NCI-H524 treated with DMSO at 0.1 percent for 48 hours (cell line): ENCODE measurements at regions not wholly inside any gene's neighbourhood (a gene's known extent, or its start where the extent isn't known, plus 50 kb on each side); places are given as distances from the start of the nearest gene placed in this dataset.

Experiments
- DNase-seq: peaks from one replicate; lab custom pipeline; 2025; lab: John Stamatoyannopoulos, UW

DNA sequence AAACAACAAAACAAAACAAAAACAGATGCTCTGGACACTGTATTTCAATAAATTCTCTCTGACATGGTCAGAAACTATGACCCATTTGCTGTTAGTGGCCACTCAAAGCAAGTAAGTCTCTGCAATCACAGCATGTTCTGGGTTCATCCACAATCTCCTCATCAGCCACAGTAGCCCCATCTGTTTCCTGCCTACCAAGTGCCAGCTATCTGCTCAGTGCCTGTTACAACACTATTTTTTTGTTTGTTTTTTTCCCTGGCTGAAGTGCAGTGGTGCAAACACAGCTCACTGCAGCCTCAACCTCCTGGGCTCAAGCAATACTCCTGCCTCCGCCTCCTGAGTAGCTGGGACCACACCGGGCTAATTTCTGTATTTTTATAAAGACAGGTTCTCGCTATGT lies 137.9 kb downstream of the SOX9 start:
- DNase-seq = no peak

DNA sequence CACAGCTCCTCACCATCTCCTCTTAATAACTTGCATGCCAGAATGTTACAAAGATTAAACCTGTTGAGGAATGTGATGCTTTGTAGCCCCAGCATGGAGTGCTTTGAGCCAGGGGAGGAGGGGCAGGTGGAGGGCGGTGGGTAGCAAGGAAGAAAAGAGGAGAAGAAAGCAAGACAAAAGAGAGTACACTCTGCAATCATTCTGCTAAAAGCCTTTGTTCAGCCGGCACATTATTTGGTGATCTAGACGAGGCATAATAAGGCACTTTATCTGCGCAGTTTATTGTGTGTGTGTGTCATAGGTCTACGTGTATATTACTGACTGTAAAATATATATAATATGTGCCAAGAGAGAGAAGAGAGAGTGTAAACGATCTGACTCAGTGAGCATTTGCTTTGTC lies 139.1 kb downstream of the SOX9 start:
- peak; percentile 89 for DNase-seq

DNA sequence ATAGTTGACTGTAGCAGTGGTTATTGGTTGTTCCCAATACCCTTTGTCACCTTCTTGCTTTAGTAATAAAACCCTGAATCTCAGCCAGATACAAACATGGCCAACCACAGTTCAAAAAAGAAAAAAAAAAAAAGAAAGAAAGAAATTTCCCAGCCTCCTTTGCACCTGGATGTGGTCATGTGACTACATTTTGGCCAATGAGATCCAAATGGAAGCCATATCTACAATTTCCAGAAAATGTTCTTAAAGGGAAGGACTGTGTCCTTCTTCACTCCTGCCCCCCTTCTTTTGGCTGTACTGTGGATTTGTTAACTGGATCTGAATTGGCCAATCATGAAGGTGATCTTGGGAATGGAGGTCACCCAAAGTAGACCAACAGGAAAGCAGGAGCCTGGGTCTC lies 141.9 kb downstream of the SOX9 start:
- no peak for DNase-seq

DNA sequence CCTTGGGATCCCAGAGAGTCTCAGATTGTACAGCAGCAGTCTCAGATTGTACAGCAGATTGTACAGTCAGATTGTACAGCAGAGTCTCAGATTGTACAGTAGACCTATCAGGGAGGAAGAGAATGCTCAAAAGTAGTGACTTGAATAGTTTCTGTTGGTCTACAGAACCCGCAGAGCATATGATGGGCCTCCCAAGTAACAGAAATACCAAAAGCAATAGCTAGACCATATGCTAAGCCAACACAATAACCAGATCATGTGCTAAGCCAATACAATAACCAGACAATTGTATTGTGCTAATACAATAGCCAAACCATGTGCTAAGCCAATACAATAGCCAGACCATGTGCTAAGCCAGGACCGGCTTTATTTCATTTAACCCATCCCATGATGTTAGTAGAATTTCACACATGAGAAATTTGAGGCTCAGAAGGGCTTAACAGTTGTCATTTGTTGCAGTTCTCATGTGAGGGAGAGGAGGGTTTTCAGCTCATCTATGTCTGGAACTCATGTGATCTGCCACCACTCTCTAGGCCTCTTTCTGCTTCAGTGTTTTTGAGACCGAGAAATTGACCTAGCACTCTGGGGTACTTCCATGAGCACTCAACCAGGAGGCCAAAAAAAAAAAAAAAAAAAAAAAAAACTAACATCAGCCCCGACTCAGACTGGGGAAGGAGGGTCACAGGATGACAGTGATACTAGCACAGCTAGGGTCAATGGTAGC lies 144.0 kb downstream of the SOX9 start:
- no peak for DNase-seq

DNA sequence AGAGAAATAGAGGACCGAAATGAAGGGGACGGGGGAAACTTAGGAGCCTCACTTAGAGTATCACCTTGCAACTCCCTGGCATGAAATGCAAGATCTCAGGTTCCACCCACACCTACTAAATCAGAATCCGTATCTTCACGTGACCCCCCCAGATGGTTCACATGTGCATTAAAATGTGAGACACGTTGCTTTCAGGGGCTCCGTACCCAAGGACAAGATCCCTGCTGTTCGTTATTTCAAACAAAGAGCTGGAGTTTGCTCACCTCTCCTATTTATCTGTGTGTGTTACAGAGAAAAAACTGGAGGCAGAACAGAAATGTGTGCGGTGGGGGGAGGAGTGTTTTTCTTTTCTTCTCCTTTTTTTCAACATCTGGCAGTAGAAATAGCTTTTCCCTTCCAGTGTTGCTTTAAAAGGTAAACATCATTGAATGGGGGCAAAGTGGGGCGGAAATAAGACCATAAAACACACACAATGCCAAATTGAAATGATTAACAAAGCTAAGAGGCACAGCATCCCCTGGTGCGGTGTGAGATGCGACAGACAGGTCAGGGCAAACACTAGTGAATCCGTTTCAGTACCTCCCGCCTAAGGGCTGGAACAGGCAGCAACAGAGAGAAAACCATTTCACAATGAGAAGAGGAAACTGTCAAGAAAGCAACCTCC lies 145.4 kb downstream of the SOX9 start:
- no peak for DNase-seq

DNA sequence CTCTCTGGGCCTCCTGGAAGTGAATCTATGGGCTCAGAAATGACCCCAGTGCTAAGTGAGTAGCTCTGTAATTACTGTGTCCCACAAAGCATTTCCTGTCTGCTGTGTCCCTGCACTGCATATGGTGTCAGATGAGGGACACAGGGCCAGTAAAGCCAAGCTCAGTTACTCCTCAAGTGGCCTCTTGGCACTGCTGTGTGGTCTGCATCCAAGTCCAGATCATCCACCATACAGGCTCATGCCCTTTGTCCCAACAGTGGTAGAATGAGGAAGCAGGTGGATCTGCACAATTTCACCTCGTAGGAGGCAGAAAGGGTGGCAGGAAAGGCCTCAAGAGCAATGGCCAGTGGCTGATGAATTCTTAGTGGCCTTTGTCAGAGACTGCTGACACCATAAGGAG lies 146.8 kb downstream of the SOX9 start:
- DNase-seq = no peak

DNA sequence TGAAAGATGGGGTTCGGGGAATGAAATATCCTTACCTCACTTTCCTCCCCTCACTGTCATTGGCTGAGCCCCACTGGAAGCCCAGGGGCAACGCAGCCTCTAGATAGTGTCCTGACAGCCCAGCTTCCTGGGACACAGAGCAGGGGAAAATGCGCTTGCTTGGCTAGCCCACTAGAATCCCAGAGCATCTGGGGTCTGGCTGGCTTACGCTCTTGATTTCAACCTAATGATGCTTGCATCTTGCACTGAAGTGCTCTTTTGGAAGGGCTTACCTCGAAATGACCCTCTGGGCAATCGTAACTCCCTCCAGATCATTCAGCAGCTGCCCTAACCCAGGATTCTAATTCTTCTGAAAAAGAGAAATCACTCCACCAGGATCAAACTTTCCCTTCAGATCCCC lies 147.6 kb downstream of the SOX9 start:
- DNase-seq = peak; percentile 77

DNA sequence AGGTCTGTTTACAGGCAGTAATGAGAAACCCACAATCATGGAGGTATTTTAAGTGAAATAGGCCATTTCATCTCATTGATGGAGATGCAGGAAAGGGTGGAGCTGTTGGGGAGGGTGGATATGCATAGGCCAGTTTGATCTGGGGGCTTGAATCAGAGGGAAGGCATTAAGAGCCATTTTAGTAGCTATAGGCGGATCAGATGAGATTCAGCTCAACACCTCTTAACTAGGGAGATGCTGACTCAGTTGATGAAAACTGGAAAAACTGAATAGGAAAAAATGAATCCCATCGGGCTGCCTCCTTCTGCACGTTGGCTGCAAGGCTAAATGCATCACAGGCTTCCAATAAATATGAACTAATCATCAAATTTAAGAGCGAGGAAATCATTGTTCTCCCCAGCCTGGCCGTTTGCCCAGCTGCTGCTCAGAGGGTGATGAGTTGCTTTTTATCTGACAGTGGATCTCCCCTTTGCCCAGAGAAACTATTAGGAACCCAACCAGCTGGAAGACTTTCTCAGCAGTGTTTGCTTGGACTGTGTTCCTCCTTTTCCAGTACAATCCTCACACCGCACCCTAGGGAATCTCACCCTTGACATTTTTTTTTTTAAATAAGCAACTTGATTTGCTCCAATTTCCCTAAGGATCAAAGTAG lies 149.6 kb downstream of the SOX9 start:
- DNase-seq = no peak

DNA sequence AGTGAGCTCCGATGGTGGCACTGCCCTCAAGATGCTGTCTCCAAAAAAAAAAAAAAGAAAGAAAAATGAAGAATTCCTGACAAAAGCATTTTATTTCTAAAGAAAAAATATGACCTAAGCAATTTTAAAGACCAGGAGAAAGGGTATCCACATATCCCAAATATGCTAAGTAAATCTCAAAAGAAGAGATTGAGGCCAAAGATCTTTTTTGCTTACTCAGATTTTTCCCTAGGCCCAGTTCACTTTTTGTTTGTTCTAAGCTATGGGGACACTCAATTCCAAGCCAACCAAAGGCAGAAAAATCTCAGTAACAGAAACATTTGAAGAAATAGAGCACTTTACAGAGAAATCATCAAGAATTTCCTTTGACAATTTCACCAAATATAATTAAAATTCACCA lies 150.8 kb downstream of the SOX9 start:
- DNase-seq = no peak

DNA sequence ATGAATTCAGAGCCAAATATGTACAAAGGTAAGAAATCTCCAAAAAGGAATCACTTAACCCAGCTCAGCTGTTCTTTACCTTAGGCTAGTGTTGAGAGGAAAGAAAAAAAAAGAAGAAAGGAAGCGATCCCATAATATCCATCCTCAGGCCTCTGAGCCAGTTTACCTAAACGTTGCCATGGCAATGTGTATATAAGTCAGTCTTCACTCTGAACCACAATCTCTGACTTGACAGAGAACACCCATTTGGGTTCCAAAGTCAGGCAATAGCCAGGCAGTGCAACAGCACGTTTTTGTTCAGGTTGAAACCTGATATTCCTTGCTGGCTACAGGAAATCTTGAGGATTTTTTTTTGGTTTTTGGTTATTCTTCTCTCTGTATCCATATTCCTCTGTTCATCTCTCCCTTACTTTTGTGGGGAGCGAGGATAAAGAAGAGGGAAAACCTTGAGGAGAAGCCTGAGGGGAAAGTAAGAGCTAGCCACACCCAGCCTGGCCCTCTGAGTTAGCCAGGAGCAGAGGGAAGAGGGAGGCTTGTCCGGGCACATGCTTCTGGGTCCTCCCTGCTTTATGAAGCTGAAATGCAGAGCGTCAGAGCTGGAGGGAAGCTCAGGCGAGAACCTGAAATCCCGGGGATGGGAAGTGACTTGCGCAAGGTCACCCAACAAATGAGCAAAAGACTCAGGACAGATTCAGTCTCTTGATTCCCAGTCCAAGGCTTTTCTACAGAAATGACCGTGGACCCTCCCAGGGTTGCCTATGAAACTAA lies 152.7 kb downstream of the SOX9 start:
- DNase-seq = no peak

DNA sequence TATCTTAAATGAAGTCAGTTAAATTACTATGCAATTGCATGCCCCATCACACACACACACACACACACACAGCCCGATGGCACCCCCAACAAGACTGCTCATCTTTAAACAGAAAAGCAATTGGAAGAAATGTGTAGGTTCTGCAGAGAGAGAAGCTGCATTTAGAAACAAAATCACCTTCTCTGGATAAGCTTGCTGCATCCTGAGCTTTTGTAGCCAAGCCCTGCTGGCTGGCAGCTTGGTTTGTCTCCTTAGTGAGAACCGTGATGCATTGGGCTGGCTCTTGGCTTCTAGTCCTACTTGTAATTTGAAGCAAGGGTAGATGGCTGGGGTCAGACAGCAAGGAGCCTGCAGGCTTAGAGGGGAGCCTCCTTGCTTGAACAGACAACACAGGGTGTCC lies 153.8 kb downstream of the SOX9 start:
- no peak for DNase-seq

DNA sequence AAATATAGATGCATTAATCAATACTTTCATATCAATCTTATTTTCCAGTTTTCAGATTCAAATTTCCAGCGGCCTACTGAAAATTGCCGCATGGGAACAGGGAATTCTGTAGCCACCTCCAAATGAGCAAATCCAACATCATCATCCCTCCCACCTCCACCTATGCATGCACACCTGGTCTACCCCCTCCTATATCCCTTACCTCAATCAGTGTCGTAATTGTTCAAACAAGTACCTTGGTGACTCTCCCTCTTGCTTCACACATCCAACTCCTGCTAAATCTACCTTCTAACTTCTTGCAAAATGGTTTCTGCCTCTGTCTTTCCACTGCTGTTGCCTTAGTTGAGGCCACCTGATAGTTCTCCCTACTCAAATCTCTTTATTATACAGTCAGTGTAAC lies 160.1 kb downstream of the SOX9 start:
- no peak for DNase-seq

DNA sequence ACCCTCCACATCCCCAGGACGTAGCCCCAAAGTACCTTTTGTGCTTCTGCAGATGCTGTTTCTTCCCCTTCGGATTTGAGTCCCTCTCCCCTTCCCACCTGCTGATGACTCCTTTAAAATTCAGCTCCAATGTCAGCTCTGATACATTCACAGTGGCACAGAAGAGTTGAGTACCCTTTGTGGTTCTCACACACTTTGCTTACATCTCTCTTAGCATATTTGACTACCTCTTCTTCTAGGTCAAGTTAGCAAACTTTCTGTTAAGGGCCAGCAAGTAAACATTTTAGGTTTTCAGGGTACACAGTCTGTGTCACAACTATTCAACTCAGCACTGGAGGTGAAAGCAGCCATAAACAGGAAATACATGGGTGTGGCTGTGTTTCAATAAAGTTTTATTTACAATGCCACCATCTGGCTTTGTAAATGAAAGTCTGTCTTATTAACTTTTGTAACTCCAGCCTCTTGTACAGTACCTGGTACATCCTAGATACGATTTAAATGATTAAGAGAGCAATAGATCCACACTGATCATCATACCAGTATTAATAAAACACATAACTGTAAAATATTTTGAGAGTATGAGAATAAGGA lies 161.7 kb downstream of the SOX9 start:
- DNase-seq = no peak

DNA sequence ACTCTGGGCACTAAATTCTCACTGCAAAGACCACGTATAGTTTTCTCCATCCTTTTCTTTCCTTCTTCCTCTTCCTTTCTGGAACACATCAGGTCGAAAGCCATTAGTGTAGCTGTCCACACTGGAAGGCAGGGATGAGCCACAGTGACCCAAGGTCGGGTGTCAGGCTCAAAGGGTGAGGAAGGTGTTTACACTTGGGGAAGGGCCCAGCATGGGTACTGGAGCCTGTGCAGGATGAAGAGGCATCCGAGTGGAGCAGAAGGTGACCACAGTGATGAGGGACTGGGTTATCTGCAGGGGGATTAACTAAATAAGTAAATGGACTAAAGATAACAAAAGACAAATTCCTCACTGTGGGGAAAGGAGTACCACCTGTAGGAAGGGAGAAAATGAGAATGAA lies 164.0 kb downstream of the SOX9 start:
- DNase-seq = no peak

DNA sequence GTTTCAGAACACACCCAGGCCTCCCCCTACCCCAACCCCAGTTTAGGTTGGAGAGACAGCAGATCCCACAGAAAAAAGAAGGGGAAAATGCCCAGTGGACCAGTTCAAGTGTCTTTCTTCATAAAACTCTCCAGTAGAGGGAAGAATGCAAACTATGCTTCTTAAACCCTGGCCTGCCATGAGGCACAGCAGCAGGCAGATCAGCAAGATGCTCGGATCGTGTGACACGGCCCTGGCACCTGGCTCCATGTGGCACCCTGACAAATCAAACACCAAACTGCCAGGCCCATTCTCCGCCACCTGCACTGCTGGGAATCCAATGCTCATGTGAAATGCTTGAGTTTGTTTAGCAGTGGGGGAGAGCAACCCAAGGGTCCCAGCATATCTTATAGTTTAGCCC lies 166.8 kb downstream of the SOX9 start:
- DNase-seq = peak; percentile 18

DNA sequence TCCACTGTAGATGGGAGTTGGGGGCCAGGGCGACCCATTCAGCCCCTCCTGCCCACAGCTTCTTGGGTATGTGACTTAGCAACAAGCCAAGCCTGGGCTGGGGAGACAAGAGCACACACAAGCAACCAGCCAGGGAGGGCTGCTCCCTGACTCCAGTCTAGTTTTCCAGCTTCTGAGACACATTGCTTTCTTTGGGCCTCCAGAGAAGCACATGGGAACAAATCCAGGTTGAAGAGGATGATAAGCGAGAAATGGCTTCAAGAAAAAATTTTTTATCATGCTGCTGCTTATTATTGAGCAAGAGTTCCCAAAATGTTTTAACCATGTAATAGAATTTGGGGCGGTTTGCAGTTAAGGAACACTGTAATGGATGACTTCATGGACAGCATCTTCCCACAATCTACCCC lies 173.7 kb downstream of the SOX9 start:
- no peak for DNase-seq

DNA sequence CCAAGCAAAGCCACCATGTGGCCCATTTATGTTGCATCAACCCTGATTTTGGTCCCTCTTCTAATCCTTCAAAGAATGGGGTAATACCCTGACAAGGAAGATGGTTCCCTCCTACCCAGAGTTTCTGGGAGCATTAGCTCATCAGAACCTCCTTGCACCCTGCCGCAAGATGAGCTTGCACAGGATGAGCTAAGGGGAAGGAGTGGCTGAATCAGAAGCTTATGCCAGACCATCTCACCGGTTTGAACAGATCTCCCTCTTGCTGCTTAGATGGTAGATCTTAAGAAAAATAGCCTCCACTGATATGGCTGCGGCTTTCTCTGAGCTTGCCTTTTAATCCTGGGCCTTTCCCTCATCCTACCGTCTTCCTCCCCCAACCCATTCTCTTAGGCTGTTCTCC lies 175.1 kb downstream of the SOX9 start:
- DNase-seq = no peak

DNA sequence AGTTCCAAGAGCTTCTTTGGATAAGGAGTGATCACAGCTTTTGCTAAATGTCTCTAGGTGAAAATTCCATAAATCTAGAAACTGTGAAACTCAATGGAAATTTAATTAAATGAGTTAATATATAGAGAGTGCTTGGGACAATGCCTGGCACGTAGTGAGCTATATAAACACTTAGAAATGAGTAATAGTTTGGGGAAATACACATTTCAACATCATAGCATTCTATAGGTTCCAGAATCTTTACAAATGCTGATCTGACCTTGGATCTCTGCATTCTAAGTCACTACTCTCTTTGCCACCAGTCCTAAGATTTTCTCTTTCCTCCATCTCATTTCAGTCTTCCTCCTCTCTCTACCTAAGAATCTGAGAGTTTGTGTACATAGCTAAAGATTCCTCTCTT lies 175.6 kb downstream of the SOX9 start:
- DNase-seq = no peak

DNA sequence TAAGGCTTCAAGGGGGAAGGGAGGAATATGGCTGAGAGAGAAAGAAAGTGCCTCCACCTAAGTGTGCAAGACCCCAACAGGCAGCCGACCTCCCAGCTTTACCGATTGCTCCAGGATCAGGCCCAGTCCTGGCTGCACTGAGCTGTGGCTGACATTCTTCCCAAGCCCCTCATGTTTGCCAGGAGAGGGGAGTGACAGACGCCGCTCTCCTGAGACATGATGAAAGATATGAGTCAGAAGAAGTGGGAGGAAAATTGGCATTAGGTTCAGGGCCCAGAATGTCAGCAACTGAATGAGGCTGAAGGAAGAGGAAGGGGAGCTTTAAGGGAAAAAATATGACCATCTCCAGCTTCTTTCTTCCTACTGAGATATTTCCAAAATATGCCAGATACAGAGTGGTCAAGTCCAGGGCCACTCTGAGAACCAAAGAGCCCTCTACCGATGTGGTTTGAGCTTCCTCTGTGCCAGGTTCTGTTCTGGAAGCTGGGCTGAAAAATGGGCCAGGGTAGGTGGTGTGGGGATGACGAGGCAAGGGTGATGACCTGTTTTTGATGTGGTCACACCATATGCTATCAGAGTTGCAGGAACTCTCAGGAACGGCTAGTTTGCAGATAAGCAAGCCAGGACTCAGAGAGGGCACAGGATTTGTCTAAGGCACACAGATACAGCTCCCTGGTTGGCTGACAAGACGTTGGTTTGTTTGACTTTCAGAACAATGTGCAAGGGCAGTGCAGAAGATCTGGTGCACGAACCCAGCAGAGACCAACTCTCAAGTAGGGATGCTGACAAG lies 176.7 kb downstream of the SOX9 start:
- no peak for DNase-seq

DNA sequence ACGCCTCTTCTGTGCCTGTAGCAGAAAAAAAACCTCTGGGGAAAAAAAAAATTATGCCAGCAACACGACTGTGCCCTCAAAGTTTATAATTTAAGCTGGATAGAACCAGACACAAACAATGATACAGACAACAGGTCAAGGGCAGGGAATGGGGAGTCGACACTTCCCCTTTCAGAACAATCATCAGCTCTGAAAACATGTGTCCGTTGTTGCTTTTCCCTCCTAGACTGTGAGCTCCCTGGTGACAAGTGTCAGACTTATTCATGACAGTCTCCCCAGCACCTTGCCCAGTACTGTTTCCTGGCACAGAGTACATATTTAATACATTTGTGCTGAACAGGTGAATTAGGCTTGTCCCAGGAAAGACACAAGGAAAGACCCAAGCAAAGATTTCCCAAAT lies 178.3 kb downstream of the SOX9 start:
- DNase-seq = no peak

DNA sequence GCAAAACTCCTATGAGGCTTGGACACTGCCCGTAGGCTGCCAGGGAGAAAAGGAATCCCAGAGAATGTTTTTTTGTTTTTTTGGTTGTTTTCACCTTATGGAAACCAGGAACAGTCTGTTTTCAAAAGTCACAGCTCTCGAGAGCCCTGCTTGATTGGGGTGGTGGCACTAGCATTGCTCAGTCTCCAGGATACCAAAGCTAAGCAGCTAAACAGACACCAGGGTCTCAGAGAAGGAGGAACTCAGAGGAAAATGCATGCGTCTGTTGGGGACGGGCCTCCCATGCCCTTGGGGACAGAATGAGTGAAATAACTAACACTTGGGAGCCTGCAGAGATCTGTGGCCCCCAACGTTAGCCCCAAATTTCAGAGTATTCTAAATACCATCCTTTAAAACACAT lies 178.8 kb downstream of the SOX9 start:
- no peak for DNase-seq

DNA sequence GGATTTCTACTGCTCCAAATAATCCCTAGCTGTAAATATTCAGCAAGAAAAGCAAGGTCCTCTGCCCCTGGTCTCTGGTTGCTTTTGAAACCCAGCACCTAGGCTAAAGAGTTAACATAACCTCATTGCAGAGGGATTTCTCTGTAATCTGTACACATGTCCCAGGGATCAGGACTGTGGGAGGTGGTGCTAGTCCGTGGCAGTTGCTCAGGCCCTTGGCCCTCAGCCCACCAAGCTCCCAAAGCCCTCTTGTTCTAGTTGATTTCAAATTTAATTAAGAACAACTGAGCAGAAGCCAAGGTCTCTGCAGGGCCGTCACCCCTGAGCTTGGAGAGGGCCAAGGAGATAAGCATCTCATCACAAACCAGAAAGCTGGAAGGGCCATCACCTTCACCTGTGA lies 181.1 kb downstream of the SOX9 start:
- no peak for DNase-seq
